Tibial nerve (tissue), 4 donors: ENCODE measurements at regions not wholly inside any gene's neighbourhood (a gene's known extent, or its start where the extent isn't known, plus 50 kb on each side); places are given as distances from the start of the nearest gene placed in this dataset.

ENCODE experiments used
- DNase-seq, 2 donors: peaks; one replicate each; pipeline ENCODE4 v3.0.0-alpha.2; 2019; ENCODE audit warnings: low spot score in 2 of 2
- H3K27ac ChIP-seq, 4 donors: fragments of 200-600 bp; sonication (generic) in 3 of 4; one replicate each; pipeline ENCODE4 v1.5.1; 2017 to 2019; ENCODE audit warnings: mild to moderate bottlenecking in 1 of 4
- H3K27me3 ChIP-seq, 2 donors: fragments of 200-600 bp; sonication (generic) in 1 of 2; one replicate each; pipeline versions ENCODE4 v1.5.1 to v1.6.0; 2017 to 2019
- H3K36me3 ChIP-seq, 3 donors: fragments of 200-600 bp; sonication (generic); one replicate each; pipeline ENCODE4 v1.5.1; 2018 to 2019
- H3K4me1 ChIP-seq, 4 donors: fragments of 200-600 bp; sonication (generic) in 3 of 4; one replicate each; pipeline ENCODE4 v1.5.1; 2017 to 2019
- H3K4me3 ChIP-seq, 4 donors: fragments of 200-600 bp; sonication (generic) in 3 of 4; one replicate each; pipeline ENCODE4 v1.5.1; 2017 to 2019; ENCODE audit warnings: mild to moderate bottlenecking in 1 of 4, moderate library complexity in 1 of 4
- H3K9me3 ChIP-seq, 4 donors: fragments of 200-600 bp; sonication (generic) in 3 of 4; one replicate each; pipeline ENCODE4 v1.5.1; 2017 to 2019
- CTCF ChIP-seq, 5 experiments: fragments of 200-600 bp in 3 of 5; fragments of 450-650 bp in 2 of 5; sonication (generic) in 3 of 5; IDR thresholded peaks; one replicate each; pipeline ENCODE4 v1.5.1; 2016 to 2019; ENCODE audit warnings: antibody characterized with exemption in 5 of 5, mild to moderate bottlenecking in 3 of 5, moderate library complexity in 2 of 5
- EP300 ChIP-seq, 2 donors: sonication (generic); formaldehyde crosslinking; IDR thresholded peaks; one replicate each; pipeline ENCODE4 v1.6.1; 2017; ENCODE audit warnings: antibody characterized with exemption in 2 of 2, mild to moderate bottlenecking in 1 of 2
- POLR2A ChIP-seq, 2 donors: fragments of 450-650 bp; IDR thresholded peaks; one replicate each; pipeline ENCODE4 v1.6.1; 2017; ENCODE audit warnings: antibody characterized with exemption in 2 of 2, mild to moderate bottlenecking in 2 of 2, moderate library complexity in 2 of 2
- WGBS, 2 donors: methylation state at CpG; one replicate each; pipeline ENCODE4 v1.1.5; 2018; 5-methylcytosine and 5-hydroxymethylcytosine counted together

- DNase-seq: no peak
- no peaks in the 10 kb centered on the region for H3K27me3 ChIP-seq
- WGBS, 2 donors: 88 to 97% methylated on average over 9 of the region's 9 CpGs
Observed at GRCh38 chr13:111636271-111636670, 315.8 kb downstream of the TEX29 start.

GRCh38 chr13:111636804-111637203 is 316.4 kb downstream of the TEX29 start:
- no peaks in the 10 kb centered on the region for H3K36me3 ChIP-seq
- H3K27ac ChIP-seq: no peak overlapping the region
- H3K4me1 ChIP-seq: no peaks in the 10 kb centered on the region
- H3K4me3 ChIP-seq: no peak overlapping the region
- H3K9me3 ChIP-seq: no peaks in the 10 kb centered on the region
- DNase-seq: no peak
- no peaks in the 10 kb centered on the region for H3K27me3 ChIP-seq
- WGBS, 2 donors: 81 to 86% methylated on average over 11 of the region's 11 CpGs
- TF ChIP-seq CTCF (IDR thresholded peaks at IDR 0.05): no peak
- TF ChIP-seq EP300 (IDR thresholded peaks at IDR 0.05): no peak
- TF ChIP-seq POLR2A (IDR thresholded peaks at IDR 0.05): no peak

More at GRCh38 chr13:111636271-111636670, 315.8 kb downstream of the TEX29 start:
- Histone ChIP-seq H3K4me1 (no peaks in the 10 kb centered on the region), H3K36me3 (no peaks in the 10 kb centered on the region), H3K4me3 (no peak overlapping the region), H3K9me3 (no peaks in the 10 kb centered on the region), H3K27ac (no peak overlapping the region)
- TF ChIP-seq POLR2A (IDR thresholded peaks at IDR 0.05): no peak
- no peak for TF ChIP-seq CTCF (IDR thresholded peaks at IDR 0.05)
- TF ChIP-seq EP300 (IDR thresholded peaks at IDR 0.05): no peak

- Histone ChIP-seq H3K4me3 (no peak overlapping the region), H3K27me3 (no peaks in the 10 kb centered on the region), H3K4me1 (no peaks in the 10 kb centered on the region), H3K9me3 (no peaks in the 10 kb centered on the region), H3K36me3 (no peaks in the 10 kb centered on the region), H3K27ac (no peak overlapping the region)
- DNase-seq: no peak
- TF ChIP-seq EP300 (IDR thresholded peaks at IDR 0.05) (no peak), POLR2A (IDR thresholded peaks at IDR 0.05) (no peak), CTCF (IDR thresholded peaks at IDR 0.05) (no peak)
- WGBS, 2 donors: 84 to 92% methylated on average over 12 of the region's 12 CpGs
Observed at GRCh38 chr13:111637365-111637764, 316.9 kb downstream of the TEX29 start.

- no peak for DNase-seq
- Histone ChIP-seq H3K4me3 (no peak overlapping the region), H3K9me3 (no peaks in the 10 kb centered on the region)
Observed at GRCh38 chr13:111638233-111638632, 317.8 kb downstream of the TEX29 start.

GRCh38 chr13:111639196-111639705 is 318.8 kb downstream of the TEX29 start:
- Histone ChIP-seq H3K27me3 (no peaks in the 10 kb centered on the region), H3K4me3 (no peak overlapping the region), H3K36me3 (no peaks in the 10 kb centered on the region), H3K27ac (no peak overlapping the region), H3K9me3 (no peaks in the 10 kb centered on the region), H3K4me1 (no peaks in the 10 kb centered on the region)
- WGBS, 2 donors: 72 to 75% methylated on average over 10 of the region's 10 CpGs
- DNase-seq: no peak
- TF ChIP-seq CTCF (IDR thresholded peaks at IDR 0.05) (no peak), POLR2A (IDR thresholded peaks at IDR 0.05) (no peak), EP300 (IDR thresholded peaks at IDR 0.05) (no peak)

More at GRCh38 chr13:111638233-111638632, 317.8 kb downstream of the TEX29 start:
- no peaks in the 10 kb centered on the region for H3K27me3 ChIP-seq
- H3K27ac ChIP-seq: no peak overlapping the region
- WGBS, 2 donors: 93 to 96% methylated on average over 1 of the region's 1 CpG
- H3K36me3 ChIP-seq: no peaks in the 10 kb centered on the region
- H3K4me1 ChIP-seq: no peaks in the 10 kb centered on the region
- TF ChIP-seq CTCF (IDR thresholded peaks at IDR 0.05): no peak
- no peak for TF ChIP-seq EP300 (IDR thresholded peaks at IDR 0.05)
- no peak for TF ChIP-seq POLR2A (IDR thresholded peaks at IDR 0.05)
